Prostate gland (tissue), 2 donors: ENCODE measurements at regions not wholly inside any gene's neighbourhood (a gene's known extent, or its start where the extent isn't known, plus 50 kb on each side); places are given as distances from the start of the nearest gene placed in this dataset.

Experiments
- DNase-seq: peaks from one replicate; pipeline ENCODE4 v3.0.0-alpha.2; 2019; ENCODE audit warnings: low spot score
- H3K27ac ChIP-seq, 2 donors: fragments of 200-600 bp; sonication (generic); 2 replicates each; pipeline ENCODE4 v1.5.1; 2017 to 2019
- H3K27me3 ChIP-seq: fragments of 200-600 bp; sonication (generic); replicated peaks from 2 replicates; pipeline ENCODE4 v1.5.1; 2019; ENCODE audit not compliant: insufficient read depth
- H3K36me3 ChIP-seq, 2 donors: fragments of 200-600 bp; sonication (generic); 1 replicate in 1 of 2; 2 replicates in 1 of 2; pipeline versions ENCODE4 v1.5.1 to v1.8.1; 2017 to 2019
- H3K4me1 ChIP-seq: fragments of 200-600 bp; sonication (generic); replicated peaks from 2 replicates; pipeline ENCODE4 v1.5.1; 2019
- H3K4me3 ChIP-seq, 2 donors: fragments of 200-600 bp; sonication (generic); 2 replicates each; pipeline ENCODE4 v1.5.1; 2017 to 2019
- H3K9me3 ChIP-seq: fragments of 200-600 bp; sonication (generic); 2 replicates; pipeline ENCODE4 v1.5.1; 2017
- POLR2A ChIP-seq: fragments of 450-650 bp; IDR thresholded peaks from one replicate; pipeline ENCODE4 v1.6.1; 2016; ENCODE audit warnings: antibody characterized with exemption, mild to moderate bottlenecking
- POLR2AphosphoS5 ChIP-seq: sonication (generic); formaldehyde crosslinking; IDR thresholded peaks from one replicate; pipeline ENCODE4 v1.6.1; 2017; ENCODE audit warnings: antibody characterized with exemption
- WGBS: methylation state at CpG from one replicate; pipeline ENCODE4 v1.1.5; 2018; 5-methylcytosine and 5-hydroxymethylcytosine counted together
- intact Hi-C: fragments of 100-400 bp; cut with DNase I; formaldehyde crosslinking; loops from one replicate; pipeline ENCODE4 v1.14.2; 2022
- TF ChIP-seq, protein P1 (sequence below), 4 experiments: fragments of 200-600 bp in 2 of 4; fragments of 450-650 bp in 2 of 4; sonication (generic) in 2 of 4; IDR thresholded peaks; 1 replicate in 3 of 4; 2 replicates in 1 of 4; pipeline ENCODE4 v1.5.1; 2016 to 2019; ENCODE audit warnings: antibody characterized with exemption in 4 of 4, mild to moderate bottlenecking in 2 of 4, moderate library complexity in 2 of 4

DNA sequence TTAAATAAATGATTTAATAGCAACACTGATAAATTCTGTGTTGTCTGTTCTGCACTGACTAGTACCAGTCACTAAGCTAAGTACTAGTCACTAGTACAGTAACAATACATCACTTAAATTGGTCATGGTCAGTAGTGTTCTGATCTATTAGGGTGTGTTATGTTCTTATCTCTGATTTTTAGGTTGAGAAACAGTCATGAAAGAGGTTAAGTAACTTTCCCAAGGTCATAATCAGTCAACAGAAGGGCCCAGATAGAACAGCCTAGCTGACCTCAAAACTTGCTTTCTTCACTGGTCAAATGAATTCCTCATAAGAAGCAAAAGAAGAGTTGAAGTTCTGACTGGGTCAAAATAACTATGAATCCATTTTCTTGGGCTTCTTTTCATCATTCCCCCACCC is 1492.7 kb downstream of the MAT2B start:
- intact Hi-C loops = no loop called here
- Histone ChIP-seq H3K4me1 (no peaks in the 10 kb centered on the region), H3K4me3 (no peak overlapping the region), H3K27ac (no peak overlapping the region), H3K36me3 (no peaks in the 10 kb centered on the region), H3K27me3 (no peaks in the 10 kb centered on the region), H3K9me3 (no peaks in the 10 kb centered on the region)
- DNase-seq = no peak
- TF ChIP-seq POLR2AphosphoS5 = no peak
- TF ChIP-seq, protein P1, sequence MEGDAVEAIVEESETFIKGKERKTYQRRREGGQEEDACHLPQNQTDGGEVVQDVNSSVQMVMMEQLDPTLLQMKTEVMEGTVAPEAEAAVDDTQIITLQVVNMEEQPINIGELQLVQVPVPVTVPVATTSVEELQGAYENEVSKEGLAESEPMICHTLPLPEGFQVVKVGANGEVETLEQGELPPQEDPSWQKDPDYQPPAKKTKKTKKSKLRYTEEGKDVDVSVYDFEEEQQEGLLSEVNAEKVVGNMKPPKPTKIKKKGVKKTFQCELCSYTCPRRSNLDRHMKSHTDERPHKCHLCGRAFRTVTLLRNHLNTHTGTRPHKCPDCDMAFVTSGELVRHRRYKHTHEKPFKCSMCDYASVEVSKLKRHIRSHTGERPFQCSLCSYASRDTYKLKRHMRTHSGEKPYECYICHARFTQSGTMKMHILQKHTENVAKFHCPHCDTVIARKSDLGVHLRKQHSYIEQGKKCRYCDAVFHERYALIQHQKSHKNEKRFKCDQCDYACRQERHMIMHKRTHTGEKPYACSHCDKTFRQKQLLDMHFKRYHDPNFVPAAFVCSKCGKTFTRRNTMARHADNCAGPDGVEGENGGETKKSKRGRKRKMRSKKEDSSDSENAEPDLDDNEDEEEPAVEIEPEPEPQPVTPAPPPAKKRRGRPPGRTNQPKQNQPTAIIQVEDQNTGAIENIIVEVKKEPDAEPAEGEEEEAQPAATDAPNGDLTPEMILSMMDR (IDR thresholded peaks at IDR 0.05) = no peak

DNA sequence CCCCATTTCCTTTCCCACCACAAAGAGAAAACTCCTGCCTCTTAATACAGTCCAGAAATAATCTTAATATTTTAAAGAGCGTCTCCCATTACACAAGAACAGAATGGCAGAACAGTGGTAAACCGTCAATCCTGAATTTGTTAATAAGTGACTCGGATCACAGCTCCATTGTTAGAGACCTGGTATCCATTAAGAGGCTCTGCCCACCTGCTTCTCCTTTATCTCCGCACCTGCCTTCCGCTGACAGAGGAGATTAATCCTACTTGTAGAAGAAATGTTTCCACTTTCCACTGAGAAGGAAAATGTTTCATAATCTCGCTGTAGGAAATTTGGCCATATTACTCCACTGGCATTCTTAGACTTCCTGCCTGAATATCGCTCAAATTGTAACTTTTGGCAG is 1493.2 kb downstream of the MAT2B start:
- no peak for DNase-seq
- H3K27me3 ChIP-seq = no peaks in the 10 kb centered on the region
- WGBS = 91% methylated on average over 7 of the region's 7 CpGs
- H3K36me3 ChIP-seq = no peaks in the 10 kb centered on the region
- no peaks in the 10 kb centered on the region for H3K4me1 ChIP-seq
- no peak overlapping the region for H3K4me3 ChIP-seq
- intact Hi-C loops = no loop called here
- no peak overlapping the region for H3K27ac ChIP-seq
- TF ChIP-seq, protein P1 (IDR thresholded peaks at IDR 0.05) = no peak
- TF ChIP-seq POLR2A (no peak), POLR2AphosphoS5 (no peak)
- H3K9me3 ChIP-seq = no peaks in the 10 kb centered on the region

DNA sequence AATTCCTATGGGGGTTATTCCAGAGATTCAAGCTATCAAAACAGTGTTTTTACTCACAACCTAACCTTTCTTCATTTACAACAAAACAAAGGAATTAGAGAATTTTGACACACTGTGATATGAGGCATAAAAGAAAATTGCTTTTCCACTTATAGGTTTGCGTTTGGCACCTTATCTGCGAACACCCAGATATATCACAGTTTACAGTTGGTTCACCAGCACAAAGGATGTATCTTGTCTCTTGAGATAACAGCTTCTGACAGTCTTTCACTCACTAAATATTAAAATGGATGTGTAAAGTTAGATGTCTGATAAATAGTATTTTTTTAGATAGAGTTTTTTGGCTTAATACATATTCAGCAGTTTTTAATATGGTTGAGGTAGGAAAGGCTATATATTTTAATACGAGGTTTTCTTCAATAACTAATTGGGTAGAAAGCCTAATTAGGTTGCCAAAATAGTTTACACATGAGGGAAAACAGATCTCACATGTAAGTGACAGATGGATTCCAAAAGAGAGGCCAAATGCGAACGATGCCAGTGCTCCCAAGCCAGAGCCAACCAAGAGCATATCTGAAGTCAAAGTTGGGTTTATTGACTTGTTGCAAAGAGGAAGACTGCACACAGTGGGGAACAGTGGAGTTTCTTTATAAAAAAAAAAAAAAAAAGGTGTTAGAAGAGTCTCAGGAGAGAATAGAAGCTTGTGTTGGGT is 1495.2 kb downstream of the MAT2B start:
- Histone ChIP-seq H3K9me3 (no peaks in the 10 kb centered on the region), H3K4me1 (no peaks in the 10 kb centered on the region), H3K4me3 (no peak overlapping the region), H3K36me3 (no peaks in the 10 kb centered on the region), H3K27me3 (no peaks in the 10 kb centered on the region), H3K27ac (no peak overlapping the region)
- TF ChIP-seq POLR2A (no peak), POLR2AphosphoS5 (no peak)
- TF ChIP-seq, protein P1 (IDR thresholded peaks at IDR 0.05) = no peak
- 80% methylated on average over 5 of the region's 5 CpGs for WGBS
- intact Hi-C loops = no loop called here
- no peak for DNase-seq

DNA sequence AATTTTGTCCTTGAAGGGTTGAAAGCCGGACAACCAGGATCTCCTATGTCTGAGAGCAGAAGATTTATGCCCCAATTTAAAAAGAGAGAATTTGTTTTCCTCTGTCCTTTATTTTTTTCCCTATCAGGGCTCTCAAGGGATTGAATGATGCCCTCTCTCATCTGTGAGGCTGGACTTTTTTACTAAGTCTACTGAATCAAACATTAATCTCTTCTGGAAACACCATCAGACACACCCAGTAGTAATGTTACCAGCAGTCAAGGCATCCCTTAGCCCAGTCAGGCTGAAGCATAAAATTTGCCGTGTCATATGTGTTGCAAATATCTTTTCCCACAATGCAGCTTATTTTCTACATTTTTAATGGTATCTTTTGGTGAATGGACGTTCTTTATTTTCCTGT is 1497.9 kb downstream of the MAT2B start:
- no peak for DNase-seq
- no peaks in the 10 kb centered on the region for H3K9me3 ChIP-seq
- no peak overlapping the region for H3K4me3 ChIP-seq
- 77% methylated on average over 3 of the region's 3 CpGs for WGBS
- H3K27ac ChIP-seq = no peak overlapping the region
- no peaks in the 10 kb centered on the region for H3K27me3 ChIP-seq
- intact Hi-C loops = no loop called here
- TF ChIP-seq POLR2AphosphoS5 (no peak), POLR2A (no peak)
- TF ChIP-seq, protein P1 (IDR thresholded peaks at IDR 0.05) = no peak
- no peaks in the 10 kb centered on the region for H3K4me1 ChIP-seq
- no peaks in the 10 kb centered on the region for H3K36me3 ChIP-seq

DNA sequence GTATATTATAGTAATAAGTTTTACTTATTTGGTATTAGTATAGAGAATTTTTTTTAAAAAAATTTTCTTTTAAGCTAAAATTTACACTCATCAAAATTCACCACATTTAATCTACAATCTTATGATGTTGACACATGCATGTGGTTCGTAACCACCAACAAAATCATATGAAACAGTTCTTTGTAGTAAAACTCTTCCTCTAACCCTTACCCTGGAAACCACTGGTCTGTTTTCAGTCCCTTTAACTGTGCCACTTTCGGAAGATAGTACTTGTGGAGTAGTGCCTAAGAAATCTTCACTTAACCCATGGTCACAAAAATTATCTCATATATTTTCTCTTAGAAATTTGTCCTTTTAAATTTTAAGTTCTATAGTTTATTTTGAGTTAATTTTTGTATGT is 1498.8 kb downstream of the MAT2B start:
- no peaks in the 10 kb centered on the region for H3K36me3 ChIP-seq
- TF ChIP-seq, protein P1 (IDR thresholded peaks at IDR 0.05) = no peak
- TF ChIP-seq POLR2AphosphoS5 (no peak), POLR2A (no peak)
- no peaks in the 10 kb centered on the region for H3K9me3 ChIP-seq
- H3K4me3 ChIP-seq = no peak overlapping the region
- no peak overlapping the region for H3K27ac ChIP-seq
- no peak for DNase-seq
- WGBS = 85% methylated on average over 2 of the region's 2 CpGs
- H3K27me3 ChIP-seq = no peaks in the 10 kb centered on the region
- intact Hi-C loops = no loop called here
- no peaks in the 10 kb centered on the region for H3K4me1 ChIP-seq
